Bronchial epithelial cell (primary cell): ENCODE measurements at regions not wholly inside any gene's neighbourhood (a gene's known extent, or its start where the extent isn't known, plus 50 kb on each side); places are given as distances from the start of the nearest gene placed in this dataset.

Experiments used
- DNase-seq: peaks from one replicate; pipeline ENCODE4 v3.0.0-alpha.2; 2010; ENCODE audit warnings: low read depth
- FAIRE-seq: peaks from 2 replicates; lab custom pipeline; 2011; peaks lifted over from hg19 to GRCh38; lab: Jason Lieb, UNC
- H3K27me3 ChIP-seq: 2 replicates; pipeline ENCODE4 v1.5.1; 2011; ENCODE audit warnings: low read length; ENCODE audit not compliant: control insufficient read depth, insufficient read depth
- H3K36me3 ChIP-seq: 2 replicates; pipeline ENCODE4 v1.5.1; 2011; ENCODE audit warnings: low read length; ENCODE audit not compliant: control insufficient read depth, insufficient read depth
- H3K4me3 ChIP-seq: 2 replicates; pipeline ENCODE4 v1.5.1; 2011; ENCODE audit warnings: mild to moderate bottlenecking, low read depth, low read length, control low read depth
- CTCF ChIP-seq: IDR thresholded peaks from 2 replicates; pipeline ENCODE4 v1.5.1; 2011; ENCODE audit warnings: mild to moderate bottlenecking, moderate library complexity, low read length, control low read depth, inconsistent platforms; ENCODE audit not compliant: insufficient read depth, severe bottlenecking

DNA sequence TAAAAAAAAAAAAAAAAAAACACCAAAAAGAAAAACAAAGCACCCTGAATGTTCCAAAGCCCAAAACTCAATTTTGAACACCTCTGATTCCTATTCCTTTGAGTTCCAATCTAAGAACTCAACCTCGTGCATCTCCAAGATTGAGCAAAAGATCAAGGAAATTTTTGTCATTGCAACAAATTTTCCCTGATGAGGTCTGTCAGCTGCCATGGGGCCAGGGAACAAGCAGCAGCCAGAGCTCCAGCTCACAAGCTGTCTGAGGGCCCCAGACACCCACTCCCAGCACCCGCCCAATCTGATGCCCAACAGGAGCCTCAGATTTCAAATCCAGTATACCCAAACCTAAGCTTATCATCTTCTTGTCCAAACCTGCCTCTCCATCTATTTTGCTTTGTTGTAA, 87.6 kb upstream of the ACP3 start:
- FAIRE-seq (no peak), DNase-seq (no peak)
- TF ChIP-seq CTCF = no peak
- H3K27me3 ChIP-seq = no peaks in the 10 kb centered on the region
- H3K36me3 ChIP-seq = no peaks in the 10 kb centered on the region
- H3K4me3 ChIP-seq = no peak overlapping the region

DNA sequence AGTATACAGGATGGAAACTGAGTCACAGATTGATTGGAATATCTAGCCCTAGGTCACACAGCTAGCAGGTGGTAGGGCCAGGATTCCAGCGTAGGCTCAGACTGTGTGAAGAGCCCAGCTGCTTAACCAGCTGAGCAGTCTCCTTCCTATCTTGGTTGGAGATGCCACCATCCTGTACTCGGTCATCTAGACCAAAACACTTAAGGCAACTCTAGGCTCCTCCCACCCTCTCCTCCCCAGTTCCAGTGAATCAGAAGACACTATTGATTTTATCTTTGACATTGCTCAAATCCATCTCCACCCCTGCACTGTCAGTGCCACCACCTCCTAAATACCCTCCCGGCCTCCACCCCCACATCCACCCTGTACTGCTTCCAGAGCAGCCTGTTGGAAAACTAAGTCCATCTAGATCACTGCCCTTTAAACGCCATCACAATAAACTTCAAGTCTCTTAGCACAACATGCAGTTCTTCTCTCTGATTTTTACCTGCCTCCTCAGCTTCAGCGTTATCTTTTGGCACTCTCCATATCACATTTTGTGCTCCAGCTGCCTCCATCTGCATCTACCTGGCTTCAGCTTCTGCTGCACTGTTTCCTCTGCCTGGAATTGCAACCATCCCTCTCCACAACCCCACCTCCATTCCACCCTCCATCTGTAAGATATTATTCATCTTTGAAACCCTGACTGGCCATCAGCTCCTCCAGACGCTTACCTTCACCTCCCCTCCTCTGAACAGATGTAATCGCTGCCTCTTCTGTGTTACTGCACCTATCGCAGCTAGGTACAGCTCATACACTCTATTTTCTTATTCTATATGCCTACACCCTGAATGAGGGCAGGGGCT, 86.8 kb upstream of the ACP3 start:
- H3K27me3 ChIP-seq = no peaks in the 10 kb centered on the region
- no peak for FAIRE-seq
- H3K4me3 ChIP-seq = no peak overlapping the region
- DNase-seq = no peak
- TF ChIP-seq CTCF = no peak
- H3K36me3 ChIP-seq = no peaks in the 10 kb centered on the region

DNA sequence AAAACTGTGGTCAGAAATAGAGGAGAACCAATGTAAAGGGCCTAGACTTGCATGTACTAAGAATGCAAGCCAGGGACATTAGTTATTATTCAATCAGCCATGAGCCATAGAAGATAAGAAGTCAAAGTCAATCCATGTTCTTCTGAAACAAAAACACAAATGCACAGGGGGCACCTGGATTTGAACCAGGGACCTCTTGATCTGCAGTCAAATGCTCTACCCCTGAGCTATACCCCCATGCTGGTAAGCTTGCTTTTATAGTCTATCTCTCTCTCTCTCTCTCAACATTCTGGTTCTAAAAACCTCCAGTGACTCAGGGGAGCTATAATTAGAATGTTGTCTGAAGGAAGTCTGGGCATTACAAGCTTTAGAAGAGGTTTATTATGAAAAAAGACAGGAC, 85.6 kb upstream of the ACP3 start:
- no peaks in the 10 kb centered on the region for H3K27me3 ChIP-seq
- FAIRE-seq (no peak), DNase-seq (peak; percentile 79)

DNA sequence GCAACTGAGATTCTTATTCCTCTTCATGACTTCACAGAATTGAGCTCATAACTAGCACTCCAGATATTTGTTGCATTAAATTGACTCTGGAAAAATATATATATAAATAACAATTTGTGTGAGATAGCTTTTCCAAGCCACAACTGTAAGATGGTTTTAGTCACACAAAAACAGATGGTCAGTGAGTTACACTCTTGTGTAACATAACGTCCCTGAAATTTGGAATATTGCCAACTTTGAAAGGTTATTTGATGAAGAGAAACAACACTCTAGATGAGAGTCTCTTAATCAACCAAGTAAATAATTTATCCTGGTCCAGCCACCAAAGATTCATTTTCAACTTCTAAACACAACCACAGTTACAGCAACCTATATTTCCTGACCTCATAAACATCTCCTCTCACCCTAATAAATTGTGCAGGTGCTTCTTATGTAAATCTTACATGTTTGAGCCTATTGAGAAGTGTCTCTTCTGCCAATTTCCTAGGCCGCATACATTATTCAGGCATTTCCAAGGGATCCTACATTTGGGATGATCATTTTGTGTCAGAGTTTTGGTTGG, 84.9 kb upstream of the ACP3 start:
- no peak for FAIRE-seq
- H3K4me3 ChIP-seq = no peak overlapping the region
- peak; percentile 19 for DNase-seq
- TF ChIP-seq CTCF = no peak
- no peaks in the 10 kb centered on the region for H3K27me3 ChIP-seq
- H3K36me3 ChIP-seq = no peaks in the 10 kb centered on the region

More for the DNA sequence above, 85.6 kb upstream of the ACP3 start:
- no peak for TF ChIP-seq CTCF
- no peaks in the 10 kb centered on the region for H3K36me3 ChIP-seq
- H3K4me3 ChIP-seq = no peak overlapping the region

- Histone ChIP-seq H3K36me3 (no peaks in the 10 kb centered on the region), H3K27me3 (no peaks in the 10 kb centered on the region), H3K4me3 (no peak overlapping the region)
- FAIRE-seq (no peak), DNase-seq (no peak)
- TF ChIP-seq CTCF = no peak
Measured at GRCh38 chr3:132236701-132237651, 80.2 kb upstream of the ACP3 start.
